Pons (tissue), 1 donor: ENCODE measurements at regions not wholly inside any gene's neighbourhood (a gene's known extent, or its start where the extent isn't known, plus 50 kb on each side); places are given as distances from the start of the nearest gene placed in this dataset.

Experiments
- DNase-seq: peaks from one replicate; pipeline ENCODE4 v3.0.0-alpha.2; 2016; ENCODE audit warnings: low spot score

DNA sequence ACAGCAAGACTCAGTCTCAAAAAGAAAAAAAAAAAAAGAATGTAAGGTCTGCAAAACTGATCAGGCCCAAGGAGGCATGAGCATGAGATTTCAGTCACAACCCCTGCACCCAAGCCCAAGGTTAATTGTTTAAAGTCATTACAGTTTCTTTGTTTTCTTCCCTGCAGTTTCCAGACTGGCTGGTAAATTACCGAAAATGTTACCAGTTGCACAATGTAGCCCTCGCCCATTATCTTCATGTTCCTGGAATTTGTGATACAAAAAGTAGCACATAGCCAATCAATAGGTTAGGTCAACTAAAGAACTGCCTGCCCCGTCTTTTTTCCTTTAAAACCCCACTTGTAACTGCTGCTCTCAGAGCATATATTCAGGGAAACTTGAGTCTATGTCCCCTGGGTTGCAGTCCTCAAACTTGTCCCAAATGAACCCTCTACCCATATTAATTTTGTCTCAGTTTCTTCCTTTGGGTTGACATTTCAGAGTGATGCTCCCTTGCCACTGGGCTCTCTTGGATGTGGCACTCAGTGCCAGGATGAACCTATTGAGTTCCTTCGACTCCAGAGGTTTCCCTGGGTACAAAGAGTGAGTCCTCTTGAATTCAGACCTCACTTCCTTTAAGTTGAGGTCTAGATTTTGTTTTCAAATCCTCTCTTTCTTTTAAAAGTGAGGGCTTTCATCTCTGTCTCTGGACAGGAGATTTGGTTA, 216.2 kb upstream of the HS6ST1 start:
- no peak for DNase-seq

DNA sequence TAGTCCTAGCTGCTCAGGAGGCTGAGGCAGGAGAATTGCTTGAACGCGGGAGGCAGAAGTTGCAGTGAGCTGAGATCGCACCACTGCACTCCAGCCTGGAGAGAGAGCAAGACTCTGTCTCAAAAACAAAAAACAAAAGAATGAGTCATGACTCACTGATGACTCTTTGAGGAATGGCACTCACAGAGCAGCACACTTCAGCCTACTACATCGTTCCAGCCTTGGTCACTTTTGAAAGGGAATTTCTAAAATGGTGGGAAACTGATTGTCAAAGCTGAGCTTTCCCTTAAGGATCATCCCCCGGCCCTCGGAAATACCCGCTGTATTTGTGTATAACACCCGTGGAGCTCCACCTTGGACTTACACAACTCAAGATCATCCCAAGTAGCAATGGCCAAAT, 217.3 kb upstream of the HS6ST1 start:
- DNase-seq: no peak

DNA sequence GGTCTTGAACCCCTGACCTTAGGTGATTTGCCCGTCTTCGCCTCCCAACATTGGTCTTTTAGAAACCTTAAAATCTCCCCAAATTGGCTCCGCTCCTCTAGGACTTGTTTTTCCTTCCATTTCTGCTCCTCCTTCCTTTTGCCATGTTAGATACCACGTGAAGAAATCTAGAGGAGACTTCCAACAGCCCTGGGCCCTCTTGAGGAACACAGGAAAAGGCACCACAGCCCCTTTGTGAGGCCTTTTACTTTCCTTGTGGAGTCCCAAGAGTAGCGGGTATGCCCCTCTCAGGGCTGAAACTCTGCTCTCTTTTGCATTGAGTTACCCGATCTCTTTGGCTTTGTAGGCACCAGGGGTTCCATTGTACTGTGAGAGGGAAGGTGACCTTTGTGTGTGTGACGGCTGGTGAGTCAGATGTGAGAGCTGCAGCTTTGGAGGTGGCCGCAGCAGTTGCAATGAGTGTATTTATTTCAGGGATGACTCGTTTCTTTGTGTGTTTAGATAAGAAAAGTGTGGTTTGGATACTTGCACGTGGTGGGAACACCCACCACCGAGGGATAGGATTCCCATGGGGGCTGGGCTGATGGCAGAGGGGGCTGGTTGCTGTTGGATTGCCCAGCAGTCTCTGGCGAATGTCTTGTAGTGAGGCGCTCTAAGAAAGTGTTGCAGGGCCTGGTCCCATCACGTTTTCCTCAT, 218.4 kb upstream of the HS6ST1 start:
- no peak for DNase-seq

DNA sequence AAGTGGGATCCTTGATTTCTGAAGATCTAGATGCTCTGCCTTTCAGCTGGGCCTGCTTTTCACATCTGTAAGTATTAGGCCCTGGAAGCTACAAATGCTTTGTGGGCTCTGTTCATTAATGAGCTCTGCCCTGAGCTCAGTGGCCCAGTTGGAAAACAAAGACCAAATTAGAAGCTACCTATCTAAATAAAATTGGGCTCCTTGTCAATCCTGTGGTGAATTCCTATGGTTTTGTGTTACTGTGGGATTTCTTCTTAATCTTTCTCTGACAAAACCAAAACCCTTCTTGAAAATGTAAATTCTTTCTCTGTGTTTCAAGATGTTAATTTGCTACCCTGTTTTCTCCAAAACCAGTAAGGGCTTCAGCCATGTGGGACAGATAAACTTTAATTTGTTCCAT, 219.0 kb upstream of the HS6ST1 start:
- no peak for DNase-seq

DNA sequence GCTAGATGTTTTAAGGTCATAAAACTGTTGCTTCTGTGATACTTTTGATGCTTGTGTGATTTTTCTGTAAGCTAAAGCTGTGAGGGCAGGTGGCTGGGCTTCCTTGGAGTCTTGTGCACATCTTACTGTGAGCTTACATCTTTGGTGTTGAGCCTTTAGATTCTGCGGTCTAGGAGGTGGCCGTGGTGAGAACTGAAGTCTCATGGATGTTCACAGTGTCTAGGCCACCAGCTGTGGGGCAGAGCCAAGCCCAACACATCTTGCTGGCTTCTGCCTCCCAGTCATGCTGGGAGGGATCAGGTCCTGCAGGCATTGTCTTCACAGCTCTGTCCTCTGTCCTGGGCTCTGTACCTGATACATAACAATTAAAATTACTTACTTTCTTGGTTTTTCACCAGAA, 219.7 kb upstream of the HS6ST1 start:
- DNase-seq: no peak

DNA sequence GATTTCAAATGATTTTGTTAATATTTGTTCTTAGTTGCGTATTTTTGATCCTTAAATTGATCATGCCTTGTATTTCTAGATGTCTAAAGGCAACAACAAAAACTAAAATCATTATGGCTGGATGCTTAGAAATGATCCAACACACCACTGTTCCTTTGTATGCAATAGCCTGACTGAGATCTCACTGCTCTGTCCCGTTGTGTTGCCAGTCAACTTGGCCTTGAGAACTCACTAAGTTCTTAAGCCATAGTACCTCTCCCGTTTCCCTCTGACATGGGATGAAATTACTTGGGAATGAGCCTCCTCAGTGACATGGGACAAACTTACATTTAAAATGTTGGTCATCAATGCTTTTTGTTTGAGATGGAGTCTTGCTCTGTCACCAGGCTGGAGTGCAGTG, 222.0 kb upstream of the HS6ST1 start:
- DNase-seq: no peak

DNA sequence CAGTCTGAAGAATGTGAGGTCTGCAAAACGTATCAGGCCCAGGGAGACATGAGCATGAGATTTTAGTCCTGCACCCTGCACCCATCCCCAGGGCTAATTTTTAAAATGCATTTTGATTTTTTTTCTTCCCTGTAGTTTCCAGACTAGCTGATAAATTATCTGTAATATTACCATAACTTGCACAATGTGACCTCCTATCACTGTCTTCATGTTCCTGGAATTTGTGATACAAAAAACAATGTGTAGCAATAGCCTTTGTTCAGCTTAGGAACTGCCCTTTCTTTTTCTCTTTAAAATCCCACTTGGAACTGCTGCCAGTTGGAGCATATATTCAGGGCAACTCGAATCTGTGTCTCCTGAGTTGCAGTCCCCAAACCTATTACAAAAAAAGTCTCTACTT, 222.8 kb upstream of the HS6ST1 start:
- no peak for DNase-seq

DNA sequence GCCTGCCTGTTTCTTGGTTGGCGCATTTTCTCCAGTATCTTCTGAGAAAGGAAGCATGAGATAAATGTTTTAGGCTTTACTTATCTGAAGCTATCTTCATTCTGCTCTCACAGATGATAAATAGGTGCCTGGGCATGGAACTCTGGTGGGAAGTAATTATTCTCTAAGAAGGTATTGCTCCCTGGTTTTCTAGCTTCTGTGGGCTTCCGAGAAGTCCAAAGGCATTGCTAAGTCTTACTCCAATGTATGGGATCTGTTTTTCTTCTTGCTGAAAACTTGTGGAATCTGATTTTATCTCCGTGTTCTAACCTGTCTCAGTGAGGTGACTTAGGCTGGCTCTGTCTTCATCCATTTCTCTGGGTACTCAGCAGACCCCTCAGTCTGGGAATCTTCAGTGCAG, 224.4 kb upstream of the HS6ST1 start:
- DNase-seq: no peak

DNA sequence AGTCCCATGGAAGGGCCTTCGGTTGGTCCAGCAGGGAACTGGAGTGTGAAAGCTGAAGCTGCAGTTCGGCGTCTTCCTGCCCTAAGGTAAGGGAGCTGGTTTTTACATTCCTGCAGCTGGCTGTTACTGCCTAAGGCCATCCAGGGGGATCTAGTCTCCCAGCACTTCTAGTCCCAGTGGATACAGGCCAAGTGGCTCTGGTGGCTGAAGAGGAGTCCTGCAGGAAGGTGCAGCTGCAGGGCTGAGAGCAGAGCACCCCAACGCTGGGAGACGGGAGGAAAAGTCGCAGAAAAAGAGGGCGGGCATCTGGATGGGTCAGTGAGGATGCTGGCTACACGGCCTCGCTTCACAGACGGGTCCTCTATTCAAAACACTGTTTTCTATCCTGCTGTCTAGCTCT, 225.0 kb upstream of the HS6ST1 start:
- no peak for DNase-seq

DNA sequence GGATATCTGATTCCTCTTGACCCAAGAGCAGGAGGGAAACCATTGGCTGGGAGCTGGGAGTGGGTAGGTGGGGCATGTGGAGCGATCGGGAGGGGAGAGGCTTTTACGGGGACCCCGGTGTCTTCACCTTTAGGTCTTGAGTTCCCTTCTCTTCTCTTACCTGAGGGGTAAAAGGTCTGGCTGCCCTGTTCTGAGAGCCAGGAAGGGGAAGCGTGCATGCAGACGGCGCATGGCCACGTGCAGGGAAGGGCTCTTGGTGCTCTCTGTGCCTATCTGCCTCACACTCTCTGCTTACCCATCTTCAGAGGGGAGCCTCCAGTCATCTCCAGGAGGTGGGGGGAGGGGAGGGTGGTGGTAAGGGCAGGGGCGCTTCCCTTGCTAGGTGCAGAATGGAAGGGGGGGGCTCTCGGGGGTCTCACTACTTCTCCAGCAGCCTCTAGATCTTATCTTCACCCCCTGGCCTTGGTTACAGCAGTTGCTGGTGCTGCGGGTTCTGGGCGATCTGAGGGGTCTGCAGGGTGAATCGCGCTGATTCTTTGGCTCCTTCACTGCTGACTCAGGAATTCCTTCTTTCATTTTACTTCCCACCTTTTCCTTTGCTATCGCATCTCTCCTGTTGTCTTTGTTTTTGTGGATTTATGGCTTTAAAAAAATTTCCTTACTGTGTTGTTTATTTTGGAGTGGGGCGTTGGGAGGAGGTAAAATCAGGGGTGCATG, 225.8 kb upstream of the HS6ST1 start:
- DNase-seq: no peak

DNA sequence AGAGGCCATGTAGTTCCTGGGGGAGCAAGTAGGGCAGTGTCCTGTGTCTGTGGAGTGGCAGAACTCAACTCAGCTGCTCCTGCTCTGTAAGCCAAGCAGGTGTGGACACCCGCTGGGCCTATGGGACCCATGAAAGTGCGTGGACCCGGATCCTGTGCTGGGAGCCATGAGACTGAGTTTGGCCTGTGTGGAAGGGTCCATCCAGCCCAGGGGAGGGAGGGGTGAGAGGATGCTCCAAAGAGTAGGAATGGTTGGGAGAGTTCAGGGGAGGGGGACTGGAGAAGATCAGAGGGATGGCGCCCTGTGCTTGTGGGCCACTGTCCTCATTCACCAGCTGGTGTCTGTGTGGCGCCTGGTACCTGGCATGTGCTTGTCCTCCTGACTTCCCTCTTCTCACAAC, 226.4 kb upstream of the HS6ST1 start:
- DNase-seq: no peak

DNA sequence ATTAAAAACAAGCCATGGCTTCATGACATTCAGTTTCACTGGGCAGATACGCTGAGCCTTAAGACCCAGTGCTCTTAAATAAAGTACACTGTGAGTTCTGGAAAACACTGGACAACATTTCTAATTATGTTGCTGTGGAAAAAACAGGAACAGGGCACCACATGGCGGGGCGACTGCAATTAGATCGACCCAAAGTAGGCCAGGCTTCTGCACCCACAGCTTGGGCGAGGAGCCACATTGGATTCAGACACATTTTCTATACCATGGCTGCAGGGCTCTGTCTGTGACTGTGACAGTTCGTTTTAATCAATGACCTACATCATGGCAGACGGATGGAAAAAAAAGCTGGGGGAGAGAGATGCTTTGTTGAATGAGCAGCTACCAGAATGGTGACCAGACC, 227.2 kb upstream of the HS6ST1 start:
- DNase-seq: no peak

DNA sequence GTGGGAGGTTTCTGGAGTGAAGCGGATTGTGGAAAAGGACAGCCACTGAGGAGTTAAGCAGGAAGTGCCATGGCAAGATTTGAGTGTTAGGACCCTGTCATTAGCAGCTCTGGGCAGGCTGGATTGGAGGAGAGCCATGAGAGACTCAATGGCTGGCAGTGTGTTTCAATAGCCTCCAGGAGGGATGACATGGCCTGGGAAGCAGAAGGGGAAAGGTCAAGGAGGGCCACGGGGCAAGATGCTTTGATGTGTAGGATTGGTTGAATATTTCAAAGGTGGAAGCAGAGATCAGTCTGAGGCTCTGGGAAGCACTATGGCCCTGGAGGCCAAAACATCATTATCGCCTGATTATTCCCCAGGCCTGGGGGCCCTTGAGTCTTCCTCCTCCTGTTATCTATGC, 229.0 kb upstream of the HS6ST1 start:
- DNase-seq: no peak

DNA sequence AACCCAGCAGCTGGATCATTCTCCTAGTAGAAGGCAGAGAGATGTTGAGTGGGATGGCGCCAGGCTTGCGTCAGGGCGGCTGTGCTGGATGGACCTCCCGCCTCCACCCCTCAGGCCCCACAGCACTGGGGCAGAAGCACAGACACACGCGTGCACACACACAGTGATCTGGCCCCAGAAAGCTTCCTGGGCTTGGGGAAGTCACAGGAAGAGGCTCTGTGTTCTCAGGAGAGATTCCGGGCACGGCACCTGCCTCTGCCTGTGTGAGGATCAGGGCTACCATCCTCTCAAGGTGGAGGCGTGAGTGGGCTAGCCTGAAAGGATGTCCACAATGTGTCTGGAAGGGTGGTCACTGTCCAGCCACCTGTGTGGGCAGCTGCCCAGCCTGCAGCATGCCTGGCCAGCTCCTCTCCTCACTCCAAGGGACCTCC, 229.8 kb upstream of the HS6ST1 start:
- DNase-seq: no peak

DNA sequence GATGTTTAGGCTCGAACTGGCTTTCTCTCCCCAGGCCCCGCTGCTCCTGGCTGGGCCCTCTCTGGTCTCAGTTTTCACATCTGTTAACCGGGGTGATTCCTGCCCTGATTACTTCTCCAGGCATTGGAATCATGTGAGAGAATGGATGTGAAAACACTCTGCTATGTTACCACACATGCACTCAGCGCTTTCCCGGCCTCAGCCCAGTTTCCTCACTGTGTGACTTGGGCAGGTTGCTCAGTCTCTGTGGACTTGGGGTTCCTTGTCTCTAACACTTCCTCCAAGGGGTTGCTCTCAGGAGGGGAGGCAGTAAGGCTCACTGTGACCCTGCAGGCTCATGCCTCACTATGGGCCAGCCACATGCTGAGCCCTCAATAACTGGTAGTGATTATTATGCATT, 230.4 kb upstream of the HS6ST1 start:
- no peak for DNase-seq

DNA sequence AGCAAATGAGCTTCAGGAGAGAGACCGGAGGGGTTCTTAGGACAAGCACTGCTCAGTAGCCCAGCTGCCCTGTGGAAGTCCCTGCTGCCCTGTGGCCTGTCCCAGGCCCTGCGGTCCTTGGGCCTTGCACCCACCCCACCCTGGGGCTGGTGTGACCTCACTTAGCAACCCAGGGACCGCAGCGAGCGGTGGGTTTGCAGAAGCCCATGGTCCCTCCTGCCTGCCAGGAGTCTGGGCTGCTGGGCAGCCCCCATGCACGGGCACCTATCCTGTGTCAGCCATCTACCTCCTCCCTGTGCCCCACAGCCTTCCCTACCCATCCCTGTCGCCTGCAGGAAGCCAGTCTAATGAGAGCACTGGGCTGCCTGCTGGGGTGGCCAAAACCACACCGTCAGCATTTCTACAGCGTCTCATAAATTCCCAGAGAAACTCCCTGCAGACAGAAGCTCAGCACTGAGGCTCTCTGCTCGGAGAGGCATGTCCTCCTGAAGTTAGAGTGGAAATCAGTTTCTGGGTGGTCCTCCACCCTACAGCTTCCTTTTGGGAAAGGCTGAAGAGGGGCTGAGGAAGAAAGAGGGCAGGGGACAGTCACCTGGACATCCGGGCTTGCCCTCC, 231.1 kb upstream of the HS6ST1 start:
- no peak for DNase-seq

DNA sequence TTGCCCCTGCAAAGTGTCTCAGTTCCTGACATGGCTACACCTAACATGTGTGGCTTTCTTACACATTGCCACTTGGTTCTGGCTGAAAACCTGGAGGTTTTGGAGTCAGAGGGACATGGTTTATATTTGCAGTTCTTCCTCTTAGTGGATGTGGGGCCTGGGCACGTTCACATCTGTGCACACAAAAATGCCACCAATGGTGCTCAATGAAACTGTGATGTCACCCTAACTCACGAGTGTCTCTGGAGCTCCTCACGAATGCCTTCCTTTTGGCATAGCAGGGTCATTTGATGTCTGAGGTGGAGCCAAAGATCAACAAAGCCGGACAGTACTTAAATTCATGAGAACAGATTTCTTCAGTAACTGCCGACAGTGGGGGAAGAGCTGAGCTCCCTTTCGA, 231.7 kb upstream of the HS6ST1 start:
- DNase-seq: no peak

DNA sequence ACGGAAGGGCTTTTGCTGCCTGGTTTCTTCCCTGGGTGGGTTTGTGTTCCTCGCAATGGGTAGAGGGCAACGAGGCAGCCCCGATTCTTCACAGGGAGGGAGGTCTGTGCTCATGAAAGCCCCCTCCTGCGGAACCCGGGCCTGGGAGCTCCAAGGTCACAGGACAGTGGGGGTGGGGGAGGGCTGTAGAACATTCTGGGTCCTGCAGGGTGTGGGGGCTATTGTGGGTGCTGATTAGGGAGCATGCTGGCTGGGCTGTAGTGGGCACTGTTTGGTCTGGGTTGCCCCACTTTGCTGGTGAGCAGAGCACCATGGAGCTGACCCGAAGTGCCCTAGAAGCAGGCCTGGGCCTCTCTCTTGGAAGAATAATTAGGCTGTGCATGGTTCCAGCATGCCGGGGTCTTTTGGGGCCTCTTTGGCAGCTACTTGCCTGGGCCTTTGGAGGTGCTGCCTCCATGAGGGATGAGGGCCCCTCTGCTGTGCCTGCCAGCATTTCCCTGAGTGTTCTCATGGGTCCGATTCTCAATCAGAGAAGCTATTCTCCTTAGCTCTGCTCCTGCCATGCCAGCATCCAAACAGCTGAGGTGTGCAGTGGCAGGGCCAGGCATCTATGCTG, 232.2 kb upstream of the HS6ST1 start:
- no peak for DNase-seq

DNA sequence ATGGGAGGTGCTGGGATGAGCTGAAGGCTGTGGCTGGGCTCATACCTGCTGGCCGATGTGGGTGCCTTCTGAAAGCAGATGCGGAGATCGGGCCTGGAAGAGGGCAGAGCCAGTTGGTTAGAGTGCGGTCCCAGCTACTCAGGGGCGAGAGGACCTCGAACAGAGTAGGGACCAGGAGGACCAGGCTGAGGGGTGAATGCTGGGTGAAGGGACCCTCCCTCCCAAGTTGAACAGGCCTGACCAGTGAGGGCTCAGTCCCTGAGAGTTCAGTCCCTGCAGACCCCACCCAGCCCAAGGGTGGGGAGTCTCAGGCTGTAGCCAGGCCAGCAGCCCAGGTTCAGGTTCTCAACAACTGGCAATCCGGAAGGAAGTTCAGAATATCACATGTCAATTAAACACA, 232.8 kb upstream of the HS6ST1 start:
- no peak for DNase-seq

DNA sequence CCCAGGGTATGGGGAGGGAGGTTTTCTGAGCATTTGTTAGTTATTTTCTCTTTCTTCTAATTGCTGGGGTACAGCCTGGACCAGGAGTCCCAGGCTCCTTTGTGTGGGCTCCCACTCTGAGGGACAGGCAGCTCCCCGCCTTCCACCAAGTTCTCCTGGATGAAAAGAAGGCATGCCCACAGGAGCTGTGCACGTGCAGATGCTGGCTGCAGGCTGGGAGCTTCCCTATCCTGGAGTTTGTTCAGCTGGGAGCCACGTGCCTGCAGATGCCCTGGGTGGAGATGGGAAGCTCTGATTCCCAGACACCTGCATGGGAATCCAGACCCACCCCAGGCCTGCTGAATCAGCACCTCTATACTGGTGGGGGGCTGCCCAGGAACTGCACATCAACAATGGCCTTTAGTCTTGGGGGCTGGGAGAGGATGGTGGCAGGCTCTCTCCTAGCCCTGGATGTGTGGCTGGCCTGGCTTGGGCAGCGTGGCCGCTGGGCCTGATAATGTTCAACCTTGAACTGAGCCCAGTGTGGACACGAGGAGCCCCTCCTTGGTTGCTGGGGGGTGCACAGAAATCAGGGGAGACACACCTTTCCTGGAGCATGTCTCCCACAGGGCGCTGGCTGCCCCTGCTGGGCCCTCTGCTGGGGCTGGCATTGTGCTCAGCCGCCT, 233.6 kb upstream of the HS6ST1 start:
- no peak for DNase-seq

DNA sequence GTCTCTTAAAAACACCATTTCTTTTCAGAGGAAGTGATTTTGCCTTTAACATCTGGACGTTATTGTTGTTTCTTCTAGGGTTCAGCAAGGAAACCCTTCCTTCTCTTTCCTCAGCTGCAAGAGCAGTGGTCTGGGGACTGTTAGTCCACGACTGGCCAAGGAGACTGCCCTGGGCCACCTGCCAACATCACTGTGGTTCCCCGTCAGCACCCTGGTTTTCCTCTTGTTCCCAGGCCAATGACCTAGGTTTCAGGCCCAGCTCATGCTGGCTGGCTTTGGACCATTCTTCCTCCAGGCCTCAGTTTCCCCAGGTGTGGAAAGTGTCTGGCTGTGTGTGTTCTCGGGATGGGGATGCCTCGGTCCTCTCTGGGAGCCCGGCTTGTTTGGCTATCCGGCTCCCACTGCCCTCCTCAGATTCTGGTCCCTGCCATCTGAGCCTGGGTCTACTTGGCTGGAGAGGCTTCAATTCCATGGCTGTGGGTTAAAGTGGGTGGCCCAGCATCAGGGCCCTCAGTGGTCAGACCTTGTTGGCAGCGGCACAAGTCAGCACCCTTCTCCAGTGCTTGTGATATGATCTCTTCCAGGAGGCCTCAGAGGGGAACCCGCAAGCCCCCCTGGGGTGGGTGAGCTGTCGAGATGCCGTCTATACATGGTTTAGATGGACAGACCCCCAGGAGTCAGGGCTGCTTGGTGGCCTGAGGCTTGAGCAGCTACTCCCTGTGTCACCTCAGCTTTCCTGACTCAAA, 234.3 kb upstream of the HS6ST1 start:
- no peak for DNase-seq
